Spleen (tissue), 7 donors: ENCODE measurements at regions not wholly inside any gene's neighbourhood (a gene's known extent, or its start where the extent isn't known, plus 50 kb on each side); places are given as distances from the start of the nearest gene placed in this dataset.

Experiments used
- POLR2AphosphoS5 ChIP-seq, 3 donors: sonication (generic); formaldehyde crosslinking; IDR thresholded peaks; one replicate each; pipeline ENCODE4 v1.5.1; 2017; ENCODE audit warnings: antibody characterized with exemption in 3 of 3
- TF ChIP-seq, protein P1 (sequence below), 11 experiments: fragments of 200-600 bp in 7 of 11; fragments of 450-650 bp in 4 of 11; sonication (generic) in 4 of 11; IDR thresholded peaks in 8 of 11; conservative IDR thresholded peaks in 3 of 11; 1 replicate in 7 of 11; 2 replicates in 4 of 11; pipeline versions ENCODE4 v1.4.0 to v1.8.0; 2016 to 2021; ENCODE audit warnings: antibody characterized with exemption in 11 of 11, inconsistent platforms in 4 of 11, mild to moderate bottlenecking in 1 of 11
- donor health status: DM: no; HTN: no; CAD: no; lungs with moderate emphysema.
- donor health status: DM: no; HTN: no; CAD: no.
- donor health status: DM: no; HTN: no; CAD: no.

DNA sequence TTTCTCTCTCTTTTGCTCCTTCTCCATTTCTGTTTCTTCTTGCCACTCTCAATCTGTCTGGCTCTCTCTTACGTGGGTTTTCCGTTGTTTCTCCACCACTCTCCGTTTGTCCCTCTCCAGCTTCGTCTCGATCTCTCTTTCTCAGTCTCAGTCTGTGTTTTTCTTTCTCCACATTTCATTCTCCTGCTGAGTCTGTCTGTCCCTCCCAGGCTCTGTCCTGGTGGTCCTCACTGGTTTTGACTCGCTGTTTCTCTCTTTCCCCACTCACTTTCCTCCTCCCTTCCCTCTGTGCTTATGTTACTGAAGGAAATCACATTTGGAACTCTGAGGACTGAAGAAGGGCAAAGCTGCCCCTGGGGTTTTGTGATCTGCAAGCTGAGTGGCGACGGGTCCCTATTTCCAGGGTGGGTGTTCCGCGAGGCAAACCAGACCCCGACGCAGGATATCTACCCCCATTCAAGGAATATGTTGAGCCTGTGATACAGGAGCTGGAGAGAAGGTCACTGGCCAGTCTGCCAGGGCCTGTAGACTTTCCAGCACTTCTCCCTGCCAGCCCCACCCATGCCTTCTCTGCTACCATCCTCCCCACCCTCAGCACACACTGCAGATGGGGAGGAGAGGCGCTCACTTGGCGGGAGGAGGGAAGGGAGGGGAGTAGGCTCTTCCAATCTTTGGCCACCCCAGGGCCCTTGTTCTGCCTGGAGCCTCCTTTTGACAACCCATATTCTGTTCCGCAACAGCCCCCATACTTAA, 102.7 kb upstream of the MAP1LC3B2 start:
- no peak for TF ChIP-seq POLR2AphosphoS5 (IDR thresholded peaks at IDR 0.05)
- TF ChIP-seq, protein P1, sequence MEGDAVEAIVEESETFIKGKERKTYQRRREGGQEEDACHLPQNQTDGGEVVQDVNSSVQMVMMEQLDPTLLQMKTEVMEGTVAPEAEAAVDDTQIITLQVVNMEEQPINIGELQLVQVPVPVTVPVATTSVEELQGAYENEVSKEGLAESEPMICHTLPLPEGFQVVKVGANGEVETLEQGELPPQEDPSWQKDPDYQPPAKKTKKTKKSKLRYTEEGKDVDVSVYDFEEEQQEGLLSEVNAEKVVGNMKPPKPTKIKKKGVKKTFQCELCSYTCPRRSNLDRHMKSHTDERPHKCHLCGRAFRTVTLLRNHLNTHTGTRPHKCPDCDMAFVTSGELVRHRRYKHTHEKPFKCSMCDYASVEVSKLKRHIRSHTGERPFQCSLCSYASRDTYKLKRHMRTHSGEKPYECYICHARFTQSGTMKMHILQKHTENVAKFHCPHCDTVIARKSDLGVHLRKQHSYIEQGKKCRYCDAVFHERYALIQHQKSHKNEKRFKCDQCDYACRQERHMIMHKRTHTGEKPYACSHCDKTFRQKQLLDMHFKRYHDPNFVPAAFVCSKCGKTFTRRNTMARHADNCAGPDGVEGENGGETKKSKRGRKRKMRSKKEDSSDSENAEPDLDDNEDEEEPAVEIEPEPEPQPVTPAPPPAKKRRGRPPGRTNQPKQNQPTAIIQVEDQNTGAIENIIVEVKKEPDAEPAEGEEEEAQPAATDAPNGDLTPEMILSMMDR (IDR thresholded peaks at IDR 0.05 in 8 of 11, conservative IDR thresholded peaks at IDR 0.05 in 3 of 11) = no peak
